Hepatocyte (in vitro differentiated cells): ENCODE measurements at regions not wholly inside any gene's neighbourhood (a gene's known extent, or its start where the extent isn't known, plus 50 kb on each side); places are given as distances from the start of the nearest gene placed in this dataset.

Experiments
- DNase-seq: peaks from one replicate; pipeline ENCODE4 v3.0.0-alpha.2; 2016; ENCODE audit warnings: low spot score
- H2AFZ ChIP-seq: fragments of 200-600 bp; sonication (generic); 2 replicates; pipeline ENCODE4 v1.6.0; 2016; ENCODE audit warnings: antibody characterized with exemption, mild to moderate bottlenecking
- H3K27ac ChIP-seq: fragments of 200-600 bp; sonication (generic); 2 replicates; pipeline ENCODE4 v1.5.1; 2016; ENCODE audit warnings: mild to moderate bottlenecking
- H3K27me3 ChIP-seq: fragments of 200-600 bp; sonication (generic); 2 replicates; pipeline ENCODE4 v1.6.1; 2016
- H3K36me3 ChIP-seq: fragments of 200-600 bp; sonication (generic); replicated peaks from 2 replicates; pipeline ENCODE4 v1.5.1; 2016; ENCODE audit warnings: low read depth; ENCODE audit not compliant: insufficient read depth
- H3K4me1 ChIP-seq: fragments of 200-600 bp; sonication (generic); 2 replicates; pipeline ENCODE4 v1.5.1; 2016; ENCODE audit warnings: mild to moderate bottlenecking, moderate library complexity; ENCODE audit not compliant: insufficient read depth
- H3K4me2 ChIP-seq: fragments of 200-600 bp; sonication (generic); 2 replicates; pipeline ENCODE4 v1.6.0; 2016
- H3K4me3 ChIP-seq: fragments of 200-600 bp; sonication (generic); 2 replicates; pipeline ENCODE4 v1.5.1; 2016; ENCODE audit warnings: mild to moderate bottlenecking
- H3K79me2 ChIP-seq: fragments of 200-600 bp; sonication (generic); 2 replicates; pipeline ENCODE4 v1.6.0; 2017; ENCODE audit warnings: mild to moderate bottlenecking
- H3K9me2 ChIP-seq: fragments of 200-600 bp; sonication (generic); replicated peaks from 2 replicates; pipeline ENCODE4 v1.6.0; 2017; ENCODE audit warnings: mild to moderate bottlenecking; ENCODE audit not compliant: insufficient read depth
- H3K9me3 ChIP-seq: fragments of 200-600 bp; sonication (generic); 2 replicates; pipeline ENCODE4 v1.5.1; 2016; ENCODE audit warnings: low read depth, mild to moderate bottlenecking
- H4K20me1 ChIP-seq: fragments of 200-600 bp; sonication (generic); 2 replicates; pipeline ENCODE4 v1.6.0; 2016; ENCODE audit warnings: mild to moderate bottlenecking; ENCODE audit not compliant: insufficient read depth, poor library complexity, severe bottlenecking
- CTCF ChIP-seq: fragments of 200-600 bp; sonication (generic); IDR thresholded peaks from 2 replicates; pipeline ENCODE4 v1.5.1; 2016; ENCODE audit warnings: antibody characterized with exemption, mild to moderate bottlenecking; ENCODE audit not compliant: poor library complexity
- EZH2 ChIP-seq: fragments of 200-600 bp; sonication (generic); IDR thresholded peaks from 2 replicates; pipeline ENCODE4 v1.6.1; 2016; ENCODE audit warnings: antibody characterized with exemption, mild to moderate bottlenecking, borderline replicate concordance
- EZH2phosphoT487 ChIP-seq: fragments of 200-600 bp; sonication (generic); IDR thresholded peaks from one replicate; pipeline ENCODE4 v1.6.1; 2018; ENCODE audit warnings: antibody characterized with exemption, mild to moderate bottlenecking, low read depth, moderate library complexity; ENCODE audit not compliant: unreplicated experiment, severe bottlenecking
- WGBS: methylation state at CpG from one replicate; pipeline ENCODE4 v1.1.6; 2016; ENCODE audit warnings: low lambda C conversion rate; ENCODE audit errors: missing lambda C conversion rate; 5-methylcytosine and 5-hydroxymethylcytosine counted together

GRCh38 chr11:10373929-10374328 is 69.1 kb downstream of the ADM start:
- H3K27me3 ChIP-seq, result no peaks in the 10 kb centered on the region
- TF ChIP-seq EZH2 (no peak), CTCF (no peak), EZH2phosphoT487 (no peak)
- no peaks in the 10 kb centered on the region for H3K79me2 ChIP-seq
- H2AFZ ChIP-seq, result no peak overlapping the region
- H3K9me3 ChIP-seq, result no peaks in the 10 kb centered on the region
- no peak overlapping the region for H3K4me3 ChIP-seq
- no peak for DNase-seq
- no peak overlapping the region for H3K4me2 ChIP-seq
- no peak overlapping the region for H3K27ac ChIP-seq
- no peaks in the 10 kb centered on the region for H3K36me3 ChIP-seq
- 65% methylated on average over 1 of the region's 1 CpG for WGBS
- no peaks in the 10 kb centered on the region for H3K9me2 ChIP-seq
- no peaks in the 10 kb centered on the region for H4K20me1 ChIP-seq
- H3K4me1 ChIP-seq, result no peaks in the 10 kb centered on the region

GRCh38 chr11:10374386-10374785 is 69.5 kb downstream of the ADM start:
- no peaks in the 10 kb centered on the region for H3K4me1 ChIP-seq
- TF ChIP-seq EZH2phosphoT487 (no peak), EZH2 (no peak), CTCF (no peak)
- no peak overlapping the region for H2AFZ ChIP-seq
- H3K4me2 ChIP-seq, result no peak overlapping the region
- H3K27ac ChIP-seq, result no peak overlapping the region
- DNase-seq, result no peak
- no peak overlapping the region for H3K4me3 ChIP-seq
- H4K20me1 ChIP-seq, result no peaks in the 10 kb centered on the region
- H3K79me2 ChIP-seq, result no peaks in the 10 kb centered on the region
- no peaks in the 10 kb centered on the region for H3K9me2 ChIP-seq
- H3K36me3 ChIP-seq, result no peaks in the 10 kb centered on the region
- H3K9me3 ChIP-seq, result no peaks in the 10 kb centered on the region
- no peaks in the 10 kb centered on the region for H3K27me3 ChIP-seq
- 68% methylated on average over 1 of the region's 1 CpG for WGBS

GRCh38 chr11:10375280-10375971 is 70.6 kb downstream of the ADM start:
- Histone ChIP-seq H3K4me3 (no peak overlapping the region), H3K27ac (no peak overlapping the region), H2AFZ (no peak overlapping the region), H3K4me2 (no peak overlapping the region), H3K79me2 (no peaks in the 10 kb centered on the region), H3K9me3 (no peaks in the 10 kb centered on the region), H3K36me3 (no peaks in the 10 kb centered on the region), H3K9me2 (no peaks in the 10 kb centered on the region), H3K4me1 (no peaks in the 10 kb centered on the region), H4K20me1 (no peaks in the 10 kb centered on the region), H3K27me3 (no peaks in the 10 kb centered on the region)
- DNase-seq, result no peak
- 75% methylated on average over 5 of the region's 5 CpGs for WGBS
- TF ChIP-seq EZH2 (no peak), EZH2phosphoT487 (no peak), CTCF (no peak)

GRCh38 chr11:10376061-10376460 is 71.2 kb downstream of the ADM start:
- no peaks in the 10 kb centered on the region for H4K20me1 ChIP-seq
- H3K4me2 ChIP-seq, result no peak overlapping the region
- H3K36me3 ChIP-seq, result no peaks in the 10 kb centered on the region
- H3K4me3 ChIP-seq, result no peak overlapping the region
- no peaks in the 10 kb centered on the region for H3K4me1 ChIP-seq
- no peak overlapping the region for H2AFZ ChIP-seq
- 86% methylated on average over 6 of the region's 6 CpGs for WGBS
- H3K79me2 ChIP-seq, result no peaks in the 10 kb centered on the region
- no peak for DNase-seq
- H3K27me3 ChIP-seq, result no peaks in the 10 kb centered on the region
- H3K9me2 ChIP-seq, result no peaks in the 10 kb centered on the region
- no peak for TF ChIP-seq EZH2phosphoT487
- no peak for TF ChIP-seq EZH2
- TF ChIP-seq CTCF, result no peak
- no peaks in the 10 kb centered on the region for H3K9me3 ChIP-seq
- no peak overlapping the region for H3K27ac ChIP-seq
